Frontal cortex (tissue), 3 donors: ENCODE measurements at regions not wholly inside any gene's neighbourhood (a gene's known extent, or its start where the extent isn't known, plus 50 kb on each side); places are given as distances from the start of the nearest gene placed in this dataset.
A peak's percentile ranks its signal among the peaks of the same experiment; 100 is the strongest.

Experiments used
- DNase-seq, 2 donors: peaks; one replicate each; pipeline ENCODE4 v3.0.0; 2012; ENCODE audit warnings: low spot score in 2 of 2
- FAIRE-seq: peaks from 2 replicates; lab custom pipeline; 2012; peaks lifted over from hg19 to GRCh38; lab: Jason Lieb, UNC
- donor health status: control.
- donor health status: control.
- donor health status: control.

GRCh38 chr1:191977874-191978506 is 180.3 kb upstream of the RGS18 start:
- no peak for DNase-seq
- FAIRE-seq, result peak; percentile 17

GRCh38 chr1:191984856-191985255 is 173.4 kb upstream of the RGS18 start:
- no peak for FAIRE-seq
- no peak for DNase-seq

GRCh38 chr1:191992118-191992517 is 166.1 kb upstream of the RGS18 start:
- DNase-seq (no peak), FAIRE-seq (no peak)

GRCh38 chr1:191993549-191993948 is 164.7 kb upstream of the RGS18 start:
- FAIRE-seq (no peak), DNase-seq (no peak)

GRCh38 chr1:192002063-192002462 is 156.2 kb upstream of the RGS18 start:
- DNase-seq (no peak), FAIRE-seq (no peak)

GRCh38 chr1:192003295-192004077 is 154.8 kb upstream of the RGS18 start:
- no peak for DNase-seq
- peak; percentile 82 for FAIRE-seq

- DNase-seq (no peak), FAIRE-seq (no peak)
These were observed 152.3 kb upstream of the RGS18 start for GRCh38 chr1:192005976-192006375.

GRCh38 chr1:192008281-192008825 is 149.9 kb upstream of the RGS18 start:
- no peak for DNase-seq

GRCh38 chr1:192010406-192010805 is 147.9 kb upstream of the RGS18 start:
- FAIRE-seq (no peak), DNase-seq (no peak)

More at GRCh38 chr1:192008281-192008825, 149.9 kb upstream of the RGS18 start:
- no peak for FAIRE-seq

- DNase-seq, result no peak
- no peak for FAIRE-seq
These were observed 146.7 kb upstream of the RGS18 start for GRCh38 chr1:192011525-192011924.

- FAIRE-seq, result no peak
These were observed 135.4 kb upstream of the RGS18 start for GRCh38 chr1:192022827-192023226.

GRCh38 chr1:192024881-192025280 is 133.4 kb upstream of the RGS18 start:
- DNase-seq (no peak), FAIRE-seq (no peak)

More at GRCh38 chr1:192022827-192023226, 135.4 kb upstream of the RGS18 start:
- DNase-seq, result no peak

GRCh38 chr1:192038567-192038966 is 119.7 kb upstream of the RGS18 start:
- no peak for FAIRE-seq
- DNase-seq, result no peak

GRCh38 chr1:192045131-192045530 is 113.1 kb upstream of the RGS18 start:
- DNase-seq (no peak), FAIRE-seq (no peak)

GRCh38 chr1:192053531-192053971 is 104.7 kb upstream of the RGS18 start:
- no peak for DNase-seq
- no peak for FAIRE-seq

- DNase-seq, result no peak
- FAIRE-seq, result peak; percentile 17
These were observed 100.5 kb upstream of the RGS18 start for GRCh38 chr1:192057766-192058165.

- FAIRE-seq, result no peak
These were observed 98.9 kb upstream of the RGS18 start for GRCh38 chr1:192059407-192059806.

GRCh38 chr1:192061556-192061955 is 96.7 kb upstream of the RGS18 start:
- DNase-seq (no peak), FAIRE-seq (no peak)

More at GRCh38 chr1:192059407-192059806, 98.9 kb upstream of the RGS18 start:
- DNase-seq, result no peak

- DNase-seq (no peak), FAIRE-seq (no peak)
These were observed 93.2 kb upstream of the RGS18 start for GRCh38 chr1:192065087-192065486.

GRCh38 chr1:192066202-192066601 is 92.1 kb upstream of the RGS18 start:
- DNase-seq, result no peak

GRCh38 chr1:192067360-192067759 is 90.9 kb upstream of the RGS18 start:
- FAIRE-seq, result no peak
- DNase-seq, result no peak

More at GRCh38 chr1:192066202-192066601, 92.1 kb upstream of the RGS18 start:
- FAIRE-seq, result no peak
